Hepatocyte (in vitro differentiated cells): ENCODE measurements at regions not wholly inside any gene's neighbourhood (a gene's known extent, or its start where the extent isn't known, plus 50 kb on each side); places are given as distances from the start of the nearest gene placed in this dataset.

ENCODE experiments used
- DNase-seq: peaks from one replicate; pipeline ENCODE4 v3.0.0-alpha.2; 2016; ENCODE audit warnings: low spot score
- H2AFZ ChIP-seq: fragments of 200-600 bp; sonication (generic); 2 replicates; pipeline ENCODE4 v1.6.0; 2016; ENCODE audit warnings: antibody characterized with exemption, mild to moderate bottlenecking
- H3K27ac ChIP-seq: fragments of 200-600 bp; sonication (generic); 2 replicates; pipeline ENCODE4 v1.5.1; 2016; ENCODE audit warnings: mild to moderate bottlenecking
- H3K27me3 ChIP-seq: fragments of 200-600 bp; sonication (generic); 2 replicates; pipeline ENCODE4 v1.6.1; 2016
- H3K36me3 ChIP-seq: fragments of 200-600 bp; sonication (generic); replicated peaks from 2 replicates; pipeline ENCODE4 v1.5.1; 2016; ENCODE audit warnings: low read depth; ENCODE audit not compliant: insufficient read depth
- H3K4me1 ChIP-seq: fragments of 200-600 bp; sonication (generic); 2 replicates; pipeline ENCODE4 v1.5.1; 2016; ENCODE audit warnings: mild to moderate bottlenecking, moderate library complexity; ENCODE audit not compliant: insufficient read depth
- H3K4me2 ChIP-seq: fragments of 200-600 bp; sonication (generic); 2 replicates; pipeline ENCODE4 v1.6.0; 2016
- H3K4me3 ChIP-seq: fragments of 200-600 bp; sonication (generic); 2 replicates; pipeline ENCODE4 v1.5.1; 2016; ENCODE audit warnings: mild to moderate bottlenecking
- H3K79me2 ChIP-seq: fragments of 200-600 bp; sonication (generic); 2 replicates; pipeline ENCODE4 v1.6.0; 2017; ENCODE audit warnings: mild to moderate bottlenecking
- H3K9me2 ChIP-seq: fragments of 200-600 bp; sonication (generic); replicated peaks from 2 replicates; pipeline ENCODE4 v1.6.0; 2017; ENCODE audit warnings: mild to moderate bottlenecking; ENCODE audit not compliant: insufficient read depth
- H3K9me3 ChIP-seq: fragments of 200-600 bp; sonication (generic); 2 replicates; pipeline ENCODE4 v1.5.1; 2016; ENCODE audit warnings: low read depth, mild to moderate bottlenecking
- H4K20me1 ChIP-seq: fragments of 200-600 bp; sonication (generic); 2 replicates; pipeline ENCODE4 v1.6.0; 2016; ENCODE audit warnings: mild to moderate bottlenecking; ENCODE audit not compliant: insufficient read depth, poor library complexity, severe bottlenecking
- CTCF ChIP-seq: fragments of 200-600 bp; sonication (generic); IDR thresholded peaks from 2 replicates; pipeline ENCODE4 v1.5.1; 2016; ENCODE audit warnings: antibody characterized with exemption, mild to moderate bottlenecking; ENCODE audit not compliant: poor library complexity
- EZH2 ChIP-seq: fragments of 200-600 bp; sonication (generic); IDR thresholded peaks from 2 replicates; pipeline ENCODE4 v1.6.1; 2016; ENCODE audit warnings: antibody characterized with exemption, mild to moderate bottlenecking, borderline replicate concordance
- EZH2phosphoT487 ChIP-seq: fragments of 200-600 bp; sonication (generic); IDR thresholded peaks from one replicate; pipeline ENCODE4 v1.6.1; 2018; ENCODE audit warnings: antibody characterized with exemption, mild to moderate bottlenecking, low read depth, moderate library complexity; ENCODE audit not compliant: unreplicated experiment, severe bottlenecking
- WGBS: methylation state at CpG from one replicate; pipeline ENCODE4 v1.1.6; 2016; ENCODE audit warnings: low lambda C conversion rate; ENCODE audit errors: missing lambda C conversion rate; 5-methylcytosine and 5-hydroxymethylcytosine counted together

GRCh38 chr15:27623560-27624305 lies 475.4 kb downstream of the OCA2 start:
- no peaks in the 10 kb centered on the region for H3K4me1 ChIP-seq
- no peak for DNase-seq
- H2AFZ ChIP-seq = no peak overlapping the region
- H3K4me2 ChIP-seq = no peak overlapping the region
- H3K9me2 ChIP-seq = no peaks in the 10 kb centered on the region
- H3K27me3 ChIP-seq = no peaks in the 10 kb centered on the region
- WGBS = 94% methylated on average over 9 of the region's 9 CpGs
- H3K4me3 ChIP-seq = no peak overlapping the region
- TF ChIP-seq CTCF (no peak), EZH2 (no peak), EZH2phosphoT487 (no peak)
- H4K20me1 ChIP-seq = no peaks in the 10 kb centered on the region
- no peaks in the 10 kb centered on the region for H3K36me3 ChIP-seq
- peaks cover 6% of the 10 kb centered on the region for H3K9me3 ChIP-seq
- no peak overlapping the region for H3K27ac ChIP-seq
- no peaks in the 10 kb centered on the region for H3K79me2 ChIP-seq

- TF ChIP-seq EZH2 (no peak), CTCF (no peak), EZH2phosphoT487 (no peak)
- Histone ChIP-seq H3K27me3 (no peaks in the 10 kb centered on the region), H3K36me3 (no peaks in the 10 kb centered on the region), H3K27ac (no peak overlapping the region), H3K4me3 (no peak overlapping the region), H4K20me1 (no peaks in the 10 kb centered on the region), H3K9me2 (no peaks in the 10 kb centered on the region), H2AFZ (no peak overlapping the region), H3K9me3 (peaks cover 3% of the 10 kb centered on the region), H3K4me1 (no peaks in the 10 kb centered on the region), H3K4me2 (no peak overlapping the region), H3K79me2 (no peaks in the 10 kb centered on the region)
- no peak for DNase-seq
- 75% methylated on average over 10 of the region's 10 CpGs for WGBS
These were observed 476.0 kb downstream of the OCA2 start for GRCh38 chr15:27623149-27623548.

GRCh38 chr15:27622371-27622770 lies 476.7 kb downstream of the OCA2 start:
- TF ChIP-seq EZH2phosphoT487 = no peak
- no peak for TF ChIP-seq EZH2
- no peak for TF ChIP-seq CTCF
- Histone ChIP-seq H3K27ac (no peak overlapping the region), H3K4me1 (no peaks in the 10 kb centered on the region), H3K36me3 (no peaks in the 10 kb centered on the region), H3K4me3 (no peak overlapping the region), H3K4me2 (no peak overlapping the region), H3K79me2 (no peaks in the 10 kb centered on the region), H4K20me1 (no peaks in the 10 kb centered on the region), H3K9me2 (no peaks in the 10 kb centered on the region), H2AFZ (no peak overlapping the region), H3K27me3 (no peaks in the 10 kb centered on the region), H3K9me3 (no peaks in the 10 kb centered on the region)
- DNase-seq = no peak
